Right lung (tissue), 2 donors: ENCODE measurements at regions not wholly inside any gene's neighbourhood (a gene's known extent, or its start where the extent isn't known, plus 50 kb on each side); places are given as distances from the start of the nearest gene placed in this dataset.
A peak's percentile ranks its signal among the peaks of the same experiment; 100 is the strongest.

ENCODE experiments used
- DNase-seq, 2 donors: peaks; one replicate each; pipeline ENCODE4 v3.0.0-alpha.2; 2013

GRCh38 chr5:93275376-93275775 is 305.6 kb downstream of the NR2F1-AS1 start:
- no peak for DNase-seq

DNA sequence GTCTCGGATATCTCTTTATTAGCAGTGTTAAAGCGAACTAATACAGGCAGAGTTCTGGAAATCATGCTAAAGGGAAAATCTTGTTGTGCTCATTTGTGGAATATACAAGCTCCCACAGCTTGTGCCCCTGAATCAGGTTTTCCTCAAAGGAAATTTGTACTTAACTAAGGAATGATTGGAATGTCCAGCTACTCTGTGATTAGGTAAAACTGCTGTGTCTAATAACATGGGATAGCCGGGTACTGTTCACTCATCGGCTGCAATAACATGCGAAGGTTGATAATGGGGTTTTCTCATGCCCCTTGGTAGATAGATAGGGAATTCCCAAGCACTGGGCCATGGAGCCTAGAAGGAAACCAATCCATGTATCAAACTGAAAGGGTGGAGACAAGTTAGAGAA is 306.7 kb downstream of the NR2F1-AS1 start:
- DNase-seq = no peak

DNA sequence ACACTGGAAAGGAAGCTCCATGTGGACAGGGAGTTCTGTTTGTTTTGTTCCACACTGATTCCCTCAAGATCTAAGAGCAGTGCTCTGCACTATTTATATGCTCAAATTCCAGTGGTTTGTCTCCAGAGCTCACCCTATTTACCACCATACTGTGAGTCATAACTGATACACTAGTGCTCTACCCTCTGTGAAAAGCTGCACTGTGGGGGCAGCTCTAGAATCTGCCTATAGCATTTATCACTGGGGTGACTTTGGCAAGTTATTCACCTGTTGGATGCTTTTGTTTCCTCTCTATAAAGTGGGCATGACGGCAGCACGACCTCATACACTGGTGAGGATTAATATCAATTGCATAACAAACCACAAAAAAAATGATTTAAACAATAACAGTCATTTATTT is 307.8 kb downstream of the NR2F1-AS1 start:
- no peak for DNase-seq

GRCh38 chr5:93272108-93272507 is 308.9 kb downstream of the NR2F1-AS1 start:
- no peak for DNase-seq

GRCh38 chr5:93267736-93268135 is 313.3 kb downstream of the NR2F1-AS1 start:
- no peak for DNase-seq

DNA sequence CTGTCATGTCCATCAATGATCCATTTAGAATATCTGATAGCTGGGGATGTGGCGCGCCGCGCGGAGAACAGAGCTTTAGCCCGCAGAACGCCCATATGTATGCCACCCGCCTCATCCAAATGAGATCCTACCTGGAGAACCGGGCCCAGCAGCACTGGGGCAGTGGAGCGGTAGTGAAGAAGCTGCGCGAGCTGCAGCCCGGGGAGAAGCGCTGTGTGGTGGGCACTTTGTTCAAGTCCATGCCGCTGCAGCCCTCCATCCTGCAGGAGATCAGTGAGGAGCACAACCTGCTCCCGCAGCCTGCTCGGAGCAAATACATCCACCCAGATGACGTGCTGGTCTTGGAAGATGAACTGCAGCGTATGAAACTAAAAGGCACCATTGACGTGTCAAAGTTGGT is 313.7 kb downstream of the NR2F1-AS1 start:
- no peak for DNase-seq

DNA sequence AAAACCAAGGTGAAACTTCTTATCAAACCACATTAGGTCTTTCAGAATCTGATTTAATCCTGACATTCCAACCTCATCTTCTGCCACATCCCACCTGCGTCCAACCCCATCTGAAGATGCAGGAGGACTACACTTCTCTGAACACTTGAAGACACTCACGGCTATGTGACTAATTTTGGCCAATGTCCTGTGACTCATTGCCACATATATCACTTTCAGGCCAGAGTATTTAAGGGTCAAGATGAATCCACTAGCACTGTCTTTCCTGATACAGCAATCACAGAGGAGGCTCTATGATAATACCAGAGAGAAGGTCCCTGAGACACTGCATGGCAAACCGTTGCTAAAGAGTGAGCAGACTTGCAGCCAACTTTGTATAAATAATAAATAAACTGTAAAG is 323.4 kb downstream of the NR2F1-AS1 start:
- no peak for DNase-seq

- no peak for DNase-seq
These were observed 325.2 kb downstream of the NR2F1-AS1 start for GRCh38 chr5:93255796-93256195.

DNA sequence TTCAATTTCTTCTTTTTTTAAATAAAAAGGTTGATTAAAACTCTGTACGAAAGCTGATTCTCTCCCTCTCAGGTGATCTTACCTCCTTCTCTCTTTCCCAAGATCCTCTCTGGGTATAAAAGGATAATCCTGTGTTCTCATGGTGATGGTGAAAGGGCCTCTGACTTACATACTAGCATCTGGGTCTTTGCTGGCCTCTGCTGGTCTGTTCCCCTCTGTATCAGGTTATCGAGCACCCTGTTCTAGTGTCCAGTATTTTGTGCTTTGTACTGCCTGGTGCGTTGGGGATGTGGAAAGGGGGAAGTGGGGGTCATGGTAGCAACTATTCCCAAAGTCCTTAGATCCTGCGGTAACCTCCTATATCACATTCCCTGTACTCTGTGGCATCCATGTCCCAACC is 328.9 kb downstream of the NR2F1-AS1 start:
- no peak for DNase-seq

DNA sequence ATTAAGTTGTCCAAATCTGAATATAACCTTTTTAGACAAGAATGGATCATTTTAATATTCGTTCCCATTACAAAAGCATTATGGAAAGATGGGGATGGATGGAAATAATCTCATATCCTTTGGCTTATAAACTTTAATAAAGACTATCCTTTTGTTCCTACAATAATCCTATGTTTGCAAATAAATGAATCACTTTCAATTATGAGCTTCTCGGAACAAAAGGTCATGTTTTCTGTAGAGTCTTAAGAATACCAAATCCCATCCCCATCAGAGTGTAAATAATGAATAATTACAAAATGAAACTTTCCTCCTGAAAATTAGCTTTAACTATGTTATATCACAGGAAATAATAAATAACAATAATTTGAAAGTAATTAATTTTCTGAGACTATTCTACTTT is 329.7 kb downstream of the NR2F1-AS1 start:
- no peak for DNase-seq

DNA sequence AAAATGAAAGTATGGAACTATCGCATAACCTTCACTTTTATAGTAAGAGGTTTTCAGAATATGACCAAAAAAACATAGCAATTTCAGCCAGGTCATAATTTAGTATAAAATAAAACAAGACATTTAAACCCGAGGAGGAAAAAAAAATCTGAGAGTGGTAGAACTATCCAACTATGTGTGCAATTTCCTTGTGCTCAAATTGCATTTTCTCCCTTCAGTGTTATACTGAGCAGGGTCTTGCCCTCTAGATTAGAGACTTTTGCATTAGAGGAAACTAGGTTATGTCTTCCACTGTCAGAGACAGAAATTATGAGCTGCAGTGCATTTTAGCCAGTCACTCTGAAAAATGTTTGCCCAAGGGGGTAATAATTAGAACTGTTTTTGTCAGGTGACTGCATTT is 330.6 kb downstream of the NR2F1-AS1 start:
- peak in 1 of 2 donors; percentile 23 for DNase-seq

DNA sequence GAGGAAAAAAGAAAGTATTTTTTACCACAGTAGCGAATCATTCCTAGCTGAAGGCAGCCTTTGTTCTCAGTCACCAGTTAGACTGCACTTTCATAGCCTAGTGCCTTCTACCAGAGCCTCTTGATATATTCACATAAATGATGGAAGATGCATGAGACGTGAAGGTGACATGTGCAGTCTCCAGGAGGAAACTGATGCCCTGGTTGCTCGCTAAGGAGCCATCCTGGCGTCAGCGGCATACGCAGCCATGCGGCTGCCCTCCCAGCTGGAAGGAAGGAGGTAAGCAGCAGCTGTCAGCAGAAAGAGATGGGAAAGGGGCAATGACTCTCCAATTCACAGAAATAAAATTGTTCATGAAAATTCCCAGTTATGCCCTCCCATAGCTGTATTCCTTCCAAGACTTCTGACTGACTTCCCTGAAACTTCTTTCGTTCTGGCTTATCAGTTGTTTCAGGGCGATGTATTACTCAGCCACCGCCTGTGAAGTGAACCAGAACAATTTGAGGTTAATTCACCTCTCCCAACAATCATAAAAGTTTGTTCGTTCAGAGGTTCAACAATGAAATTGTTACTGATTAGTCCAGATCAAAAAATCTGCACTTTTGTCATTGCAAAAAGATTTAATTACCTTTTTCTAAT is 331.2 kb downstream of the NR2F1-AS1 start:
- DNase-seq = peak in 1 of 2 donors; percentile 42

DNA sequence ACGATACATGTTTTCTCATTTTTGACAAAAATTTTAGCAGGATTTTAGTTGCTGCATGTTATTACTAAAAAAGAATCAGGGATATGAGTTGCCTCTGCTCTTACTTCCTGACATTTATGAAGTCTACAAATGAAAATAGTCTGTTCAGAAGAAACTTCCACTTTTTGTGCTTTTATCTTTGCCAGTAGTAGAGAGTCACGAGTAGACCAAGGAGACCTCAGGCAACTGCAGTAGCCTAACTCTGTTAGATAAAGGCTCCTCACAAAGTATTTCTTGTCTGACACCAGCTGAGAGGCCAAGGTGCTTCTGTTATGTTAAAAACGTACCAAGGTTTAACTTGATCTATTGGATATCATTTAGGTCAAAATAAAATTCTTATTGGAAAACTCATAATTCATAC is 333.9 kb downstream of the NR2F1-AS1 start:
- DNase-seq = no peak

GRCh38 chr5:93246090-93246855 is 334.7 kb downstream of the NR2F1-AS1 start:
- peak; percentile 89 to 94 for DNase-seq

DNA sequence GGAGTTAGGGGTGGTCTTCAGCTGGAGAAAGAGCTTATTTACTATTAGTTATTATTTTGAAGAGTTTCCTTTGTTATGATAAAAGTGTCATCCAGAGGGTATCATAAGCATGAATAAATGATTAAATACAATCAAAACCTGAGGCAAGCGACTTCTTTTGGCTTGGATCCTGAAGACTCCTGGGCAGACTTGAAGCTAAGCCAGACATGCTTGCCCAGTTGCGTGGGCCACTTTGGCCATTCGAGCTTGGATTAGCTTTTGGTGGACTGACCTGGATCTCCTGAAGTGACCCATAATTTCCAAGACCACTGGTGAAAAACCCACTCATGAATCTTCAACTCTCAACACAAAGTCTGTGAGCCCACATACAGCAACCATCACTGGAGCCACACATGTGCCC is 335.8 kb downstream of the NR2F1-AS1 start:
- DNase-seq = no peak

DNA sequence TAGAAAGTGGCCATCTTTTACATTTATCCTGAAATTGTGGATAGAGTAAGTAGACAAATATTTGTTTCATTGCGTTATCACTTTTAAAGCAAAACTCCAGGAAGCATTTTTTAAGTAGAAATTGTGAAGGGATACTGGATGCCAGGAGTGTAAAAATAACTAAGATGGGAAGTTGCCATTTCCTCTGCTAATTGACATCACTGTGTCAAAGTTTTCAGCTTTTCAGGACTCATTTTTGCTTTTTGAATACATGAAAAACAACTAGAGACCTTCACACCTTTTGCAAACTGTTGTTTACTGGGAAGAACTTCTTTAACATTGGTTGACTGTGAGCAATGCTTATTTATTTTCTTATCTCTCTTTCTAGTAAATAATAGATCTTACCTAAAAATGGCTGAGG is 337.5 kb downstream of the NR2F1-AS1 start:
- no peak for DNase-seq

DNA sequence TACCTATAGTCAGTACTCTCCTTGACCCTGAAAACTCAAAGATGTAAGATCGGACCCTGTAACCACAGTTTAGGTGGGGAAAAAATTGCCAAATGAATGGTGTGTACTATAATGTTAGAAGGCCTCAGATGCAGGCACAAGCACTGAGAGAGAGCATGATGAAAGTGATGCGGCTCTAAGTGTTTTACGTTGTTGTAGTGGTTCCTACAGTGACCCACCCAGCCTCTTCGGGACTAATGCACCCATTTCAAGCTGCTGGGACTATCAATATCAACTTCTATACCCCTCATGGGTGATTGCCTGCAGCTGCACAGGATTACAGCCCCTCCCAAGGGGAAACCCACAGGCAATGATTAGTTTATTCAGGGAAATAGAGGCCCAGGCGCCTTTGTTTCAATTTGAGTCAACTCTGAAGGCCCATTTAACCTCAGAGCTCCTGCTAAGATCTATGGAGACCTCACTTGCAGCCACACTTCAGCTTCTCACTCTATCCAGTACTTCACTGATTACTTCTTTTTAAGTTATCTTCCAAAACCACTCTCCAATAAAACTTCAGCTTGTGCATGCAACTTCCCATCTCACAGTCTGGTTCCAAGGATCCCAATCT is 340.7 kb downstream of the NR2F1-AS1 start:
- DNase-seq = no peak

- no peak for DNase-seq
These were observed 344.1 kb downstream of the NR2F1-AS1 start for GRCh38 chr5:93236807-93237421.

GRCh38 chr5:93235761-93236160 is 345.3 kb downstream of the NR2F1-AS1 start:
- DNase-seq = no peak

- no peak for DNase-seq
These were observed 354.8 kb downstream of the NR2F1-AS1 start for GRCh38 chr5:93226202-93226735.

DNA sequence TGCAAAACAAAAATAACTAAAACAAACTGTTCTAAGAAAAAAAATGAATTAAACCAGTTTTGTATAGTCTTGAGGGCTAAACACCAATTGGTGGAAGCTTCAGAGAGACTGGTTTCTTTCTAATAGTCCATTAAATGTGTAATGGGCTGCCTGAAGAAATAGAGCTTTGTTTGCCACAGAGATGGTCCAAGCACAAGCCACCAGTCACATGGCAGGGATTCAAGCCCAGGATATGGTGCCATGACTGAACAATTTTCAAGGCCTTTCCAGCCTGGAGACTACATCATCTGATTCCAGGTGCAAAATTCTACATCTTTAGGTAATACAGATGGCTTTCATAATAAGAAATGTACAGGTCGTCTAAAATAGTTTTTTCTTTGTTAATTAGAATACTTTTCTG is 355.3 kb downstream of the NR2F1-AS1 start:
- no peak for DNase-seq

GRCh38 chr5:93224624-93225023 is 356.4 kb downstream of the NR2F1-AS1 start:
- no peak for DNase-seq

DNA sequence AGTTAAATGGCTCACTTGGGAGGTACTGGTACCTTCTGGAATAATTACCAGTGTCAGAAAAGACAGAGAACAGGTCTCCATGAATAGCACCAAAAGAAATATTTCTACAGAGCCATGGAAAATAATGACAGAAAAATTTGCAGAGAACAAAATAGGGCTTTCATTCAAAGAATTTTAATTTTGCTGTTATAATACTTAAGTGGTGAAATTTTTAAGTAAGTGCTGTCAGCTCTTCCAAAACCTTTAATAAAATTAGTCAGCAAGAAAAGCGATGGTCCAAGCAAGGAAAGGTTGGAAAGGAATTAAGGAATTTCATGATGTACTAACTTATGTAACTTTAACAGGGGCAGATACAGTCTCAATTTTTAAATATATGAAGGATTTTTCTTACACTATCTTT is 359.2 kb downstream of the NR2F1-AS1 start:
- no peak for DNase-seq
